ENCODE measurements at regions not wholly inside any gene's neighbourhood (a gene's known extent, or its start where the extent isn't known, plus 50 kb on each side); places are given as distances from the start of the nearest gene placed in this dataset.

- ATAC-seq, result peak in 3 of 4 donors; percentile 15 to 31 (median 15)
- no peaks in the 10 kb centered on the region for H3K36me3 ChIP-seq
- no peak for DNase-seq
- H3K4me3 ChIP-seq, result no peak overlapping the region
- WGBS, 4 donors, result 91 to 98% (median 95%) methylated on average over 12 to 20 of the region's 20 CpGs
- H3K27ac ChIP-seq, result peak overlapping the region; percentile 72 to 97 (median 88)
- H3K9me3 ChIP-seq, result peaks cover 0 to 24% (median 2%) of the 10 kb centered on the region in 12 donors
- intact Hi-C loops (cut with DNase I), result no loop called here
- H3K27me3 ChIP-seq, result no peaks in the 10 kb centered on the region
- TF ChIP-seq CTCF (IDR thresholded peaks at IDR 0.05) (no peak), POLR2A (IDR thresholded peaks at IDR 0.05) (no peak)
- H3K4me1 ChIP-seq, result peaks cover 0 to 55% (median 38%) of the 10 kb centered on the region in 12 donors
Measured at GRCh38 chr10:43825421-43825820, 176.7 kb upstream of the ZNF32 start.

- ATAC-seq (peak; percentile 93 to 96 (median 95)), DNase-seq (peak; percentile 78 to 91 (median 87))
- Histone ChIP-seq H3K36me3 (no peaks in the 10 kb centered on the region), H3K4me1 (peaks cover 0 to 58% (median 38%) of the 10 kb centered on the region in 12 donors), H3K4me3 (no peak overlapping the region), H3K27me3 (no peaks in the 10 kb centered on the region), H3K27ac (peak overlapping the region; percentile 72 to 97 (median 88)), H3K9me3 (peaks cover 0 to 23% (median 2%) of the 10 kb centered on the region in 12 donors)
- 32 to 45% (median 38%) methylated on average over 7 of the region's 7 CpGs for WGBS, 4 donors
- no peak for TF ChIP-seq CTCF (IDR thresholded peaks at IDR 0.05)
- TF ChIP-seq POLR2A (IDR thresholded peaks at IDR 0.05), result peak in 1 of 2 donors; percentile 9
- intact Hi-C loops (cut with DNase I), result no loop called here
Measured at GRCh38 chr10:43824934-43825333, 176.3 kb upstream of the ZNF32 start.

- no peak for DNase-seq
- intact Hi-C loops (cut with DNase I), result no loop called here
- H3K4me1 ChIP-seq, result peaks cover 0 to 61% (median 38%) of the 10 kb centered on the region in 12 donors
Measured at GRCh38 chr10:43822631-43823580, 174.2 kb upstream of the ZNF32 start.

More at GRCh38 chr10:43822631-43823580, 174.2 kb upstream of the ZNF32 start:
- Histone ChIP-seq H3K27ac (peak overlapping the region; percentile 14 to 97 (median 88)), H3K36me3 (no peaks in the 10 kb centered on the region), H3K27me3 (no peaks in the 10 kb centered on the region), H3K9me3 (peaks cover 0 to 4% (median 0%) of the 10 kb centered on the region in 12 donors), H3K4me3 (no peak overlapping the region)
- no peak for TF ChIP-seq POLR2A (IDR thresholded peaks at IDR 0.05)
- TF ChIP-seq CTCF (IDR thresholded peaks at IDR 0.05), result no peak
- WGBS, 4 donors, result 40 to 57% (median 46%) methylated on average over 4 of the region's 4 CpGs
- peak in 3 of 4 donors; percentile 27 to 41 (median 29) for ATAC-seq
